A673 (cell line): ENCODE measurements at regions not wholly inside any gene's neighbourhood (a gene's known extent, or its start where the extent isn't known, plus 50 kb on each side); places are given as distances from the start of the nearest gene placed in this dataset.

Source experiments
- BruUV-seq: library from RNA; stranded (reverse); fragments of 400-500 nt; replicated peaks from 2 replicates; lab custom pipeline; 2021; lab: Mats Ljungman, UMichigan
- CTCF ChIA-PET: fragments of 300-600 bp; sonication (Branson Sonifier 250); formaldehyde crosslinking; loops from one replicate; lab custom pipeline; 2022; ENCODE audit warnings: antibody characterized with exemption; lab: Charles Lee
- POLR2A ChIA-PET: fragments of 300-600 bp; sonication (Branson Sonifier 250); formaldehyde crosslinking; loops from one replicate; lab custom pipeline; 2022; ENCODE audit warnings: antibody characterized with exemption; ENCODE audit not compliant: low non-redundant PET; lab: Charles Lee
- DNase-seq: peaks from one replicate; pipeline ENCODE4 v3.0.0-alpha.2; 2015; ENCODE audit warnings: low spot score
- H3K27ac ChIP-seq: fragments of 200-600 bp; sonication (generic); 2 replicates; pipeline ENCODE4 v1.5.1; 2016; ENCODE audit warnings: mixed run types, low read depth, mild to moderate bottlenecking, mixed read lengths, antibody characterized with exemption, low read length; ENCODE audit not compliant: poor library complexity, severe bottlenecking
- H3K27me3 ChIP-seq: fragments of 200-600 bp; sonication (generic); replicated peaks from 2 replicates; pipeline ENCODE4 v1.6.1; 2017; ENCODE audit warnings: mixed run types, low read depth, mild to moderate bottlenecking, mixed read lengths, antibody characterized with exemption, low read length; ENCODE audit not compliant: insufficient read depth, poor library complexity
- H3K36me3 ChIP-seq: fragments of 200-600 bp; sonication (generic); 2 replicates; pipeline ENCODE4 v1.6.1; 2016; ENCODE audit warnings: mixed run types, mild to moderate bottlenecking, mixed read lengths, antibody characterized with exemption, low read length; ENCODE audit not compliant: insufficient read depth, poor library complexity, severe bottlenecking
- H3K4me1 ChIP-seq: fragments of 200-600 bp; sonication (generic); 2 replicates; pipeline ENCODE4 v1.6.1; 2017; ENCODE audit warnings: mixed run types, mild to moderate bottlenecking, mixed read lengths, antibody characterized with exemption, low read length; ENCODE audit not compliant: insufficient read depth, poor library complexity, severe bottlenecking
- H3K4me3 ChIP-seq: fragments of 200-600 bp; sonication (generic); 2 replicates; pipeline ENCODE4 v1.5.1; 2016; ENCODE audit warnings: low read depth, mixed run types, mild to moderate bottlenecking, mixed read lengths, low read length; ENCODE audit not compliant: poor library complexity, severe bottlenecking
- H3K9me3 ChIP-seq: fragments of 200-600 bp; sonication (generic); 2 replicates; pipeline ENCODE4 v1.6.1; 2016; ENCODE audit warnings: mixed run types, low read depth, mild to moderate bottlenecking, mixed read lengths, antibody characterized with exemption, low read length; ENCODE audit not compliant: poor library complexity, severe bottlenecking
- EZH2 ChIP-seq: fragments of 200-600 bp; sonication (generic); IDR thresholded peaks from 2 replicates; pipeline ENCODE4 v1.6.1; 2017; ENCODE audit warnings: borderline replicate concordance, low read depth, mild to moderate bottlenecking, mixed read lengths, antibody characterized with exemption, low read length; ENCODE audit not compliant: poor library complexity, severe bottlenecking
- intact Hi-C: fragments of 100-400 bp; cut with micrococcal nuclease; formaldehyde crosslinking; loops from one replicate; pipeline ENCODE4 v1.10.0; 2022; ENCODE audit not compliant: unreplicated experiment
- TF ChIP-seq, protein P1 (sequence below): fragments of 300-800, 200-600 bp; sonication (generic); conservative IDR thresholded peaks from 2 replicates; pipeline ENCODE4 v1.5.1; 2017; ENCODE audit warnings: low read depth, mild to moderate bottlenecking, antibody characterized with exemption, low read length, moderate library complexity, mixed read lengths

DNA sequence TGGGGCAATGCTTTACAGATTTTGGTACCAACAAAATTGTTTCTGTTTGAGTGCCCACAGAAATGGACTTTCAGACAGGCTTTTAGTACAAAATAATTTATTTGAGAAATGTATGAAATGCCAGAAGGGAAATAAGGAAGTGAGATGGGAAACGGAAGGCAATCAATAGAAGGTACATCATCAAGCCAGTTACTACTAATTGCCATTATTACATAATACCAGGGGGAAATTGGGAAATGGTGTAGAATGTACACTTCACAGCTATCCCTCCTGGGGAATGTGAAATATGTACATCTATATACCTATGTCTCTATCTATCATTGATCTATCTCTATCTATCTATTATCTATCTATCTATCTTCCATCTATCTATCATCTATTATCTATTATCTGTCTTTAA is 264.6 kb upstream of the B3GALT2 start:
- no peaks in the 10 kb centered on the region for H3K9me3 ChIP-seq
- ChIA-PET CTCF (no interaction called here), POLR2A (no interaction called here)
- intact Hi-C loops = no loop called here
- H3K27ac ChIP-seq = no peak overlapping the region
- no peak for DNase-seq
- H3K36me3 ChIP-seq = no peaks in the 10 kb centered on the region
- no peaks in the 10 kb centered on the region for H3K4me1 ChIP-seq
- no peak overlapping the region for H3K4me3 ChIP-seq
- TF ChIP-seq, protein P1, sequence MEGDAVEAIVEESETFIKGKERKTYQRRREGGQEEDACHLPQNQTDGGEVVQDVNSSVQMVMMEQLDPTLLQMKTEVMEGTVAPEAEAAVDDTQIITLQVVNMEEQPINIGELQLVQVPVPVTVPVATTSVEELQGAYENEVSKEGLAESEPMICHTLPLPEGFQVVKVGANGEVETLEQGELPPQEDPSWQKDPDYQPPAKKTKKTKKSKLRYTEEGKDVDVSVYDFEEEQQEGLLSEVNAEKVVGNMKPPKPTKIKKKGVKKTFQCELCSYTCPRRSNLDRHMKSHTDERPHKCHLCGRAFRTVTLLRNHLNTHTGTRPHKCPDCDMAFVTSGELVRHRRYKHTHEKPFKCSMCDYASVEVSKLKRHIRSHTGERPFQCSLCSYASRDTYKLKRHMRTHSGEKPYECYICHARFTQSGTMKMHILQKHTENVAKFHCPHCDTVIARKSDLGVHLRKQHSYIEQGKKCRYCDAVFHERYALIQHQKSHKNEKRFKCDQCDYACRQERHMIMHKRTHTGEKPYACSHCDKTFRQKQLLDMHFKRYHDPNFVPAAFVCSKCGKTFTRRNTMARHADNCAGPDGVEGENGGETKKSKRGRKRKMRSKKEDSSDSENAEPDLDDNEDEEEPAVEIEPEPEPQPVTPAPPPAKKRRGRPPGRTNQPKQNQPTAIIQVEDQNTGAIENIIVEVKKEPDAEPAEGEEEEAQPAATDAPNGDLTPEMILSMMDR = no peak
- TF ChIP-seq EZH2 = no peak
- H3K27me3 ChIP-seq = no peaks in the 10 kb centered on the region
- no TSS peak for BruUV-seq

DNA sequence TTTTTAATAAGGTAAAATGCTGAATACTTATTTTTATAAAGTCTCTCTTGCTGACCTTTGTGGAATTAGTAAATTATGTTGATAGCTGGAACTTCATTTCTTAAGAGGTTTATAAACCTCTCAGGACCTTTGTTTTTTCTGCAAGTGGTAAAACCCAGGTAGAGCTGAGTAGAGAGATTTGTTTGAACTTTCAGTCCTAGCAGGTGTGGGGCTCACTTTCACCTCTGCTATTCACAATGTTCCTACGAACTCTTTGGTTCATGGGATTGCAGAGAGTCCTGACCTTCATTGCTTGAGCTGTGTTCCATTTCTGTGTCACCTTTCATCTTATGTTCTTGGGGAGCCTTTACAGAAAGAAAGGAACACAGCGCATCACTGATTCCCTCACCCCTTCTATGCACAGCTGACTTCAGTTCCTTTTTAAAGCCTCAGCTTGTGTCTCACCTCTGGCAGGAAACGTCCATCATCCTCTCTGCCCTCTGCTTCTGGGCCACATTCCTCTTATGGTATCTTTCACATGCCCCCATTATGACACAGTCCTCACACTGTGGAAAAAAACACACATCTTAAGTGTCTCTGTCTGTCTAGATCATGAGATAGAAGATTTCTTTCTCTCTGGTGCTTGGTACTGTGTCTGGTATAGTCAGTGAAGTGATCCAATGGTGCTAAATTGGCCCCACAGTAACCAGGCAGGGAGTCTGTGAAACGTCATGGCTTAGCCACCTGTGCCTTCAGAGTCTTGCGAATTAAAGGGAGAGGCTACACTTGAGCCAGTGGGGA is 262.5 kb upstream of the B3GALT2 start:
- BruUV-seq = no TSS peak
- Histone ChIP-seq H3K36me3 (no peaks in the 10 kb centered on the region), H3K27ac (no peak overlapping the region), H3K27me3 (no peaks in the 10 kb centered on the region), H3K4me1 (no peaks in the 10 kb centered on the region), H3K9me3 (no peaks in the 10 kb centered on the region), H3K4me3 (no peak overlapping the region)
- CTCF ChIA-PET = no interaction called here
- TF ChIP-seq, protein P1 = no peak
- intact Hi-C loops = no loop called here
- POLR2A ChIA-PET = no interaction called here
- DNase-seq = no peak

DNA sequence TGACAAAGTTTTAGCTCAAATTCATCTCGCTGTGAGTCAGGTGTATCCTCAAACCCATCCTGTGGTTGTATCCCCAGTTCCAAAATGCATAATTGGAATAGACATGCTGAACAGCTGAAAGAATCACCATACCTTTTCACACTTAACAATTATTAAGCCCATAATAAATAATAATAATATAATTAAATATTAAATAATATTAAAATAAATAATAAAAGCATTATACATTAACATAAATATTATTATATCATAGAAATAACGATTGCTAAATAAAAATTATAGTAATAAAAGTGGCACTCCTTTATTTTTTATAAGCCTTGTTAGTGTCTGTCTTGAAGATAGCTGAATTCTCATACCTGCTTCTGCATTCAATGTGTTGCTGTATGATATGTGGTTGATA is 257.5 kb upstream of the B3GALT2 start:
- POLR2A ChIA-PET = no interaction called here
- no TSS peak for BruUV-seq
- CTCF ChIA-PET = no interaction called here
- intact Hi-C loops = no loop called here
- no peaks in the 10 kb centered on the region for H3K27me3 ChIP-seq
- H3K9me3 ChIP-seq = no peaks in the 10 kb centered on the region
- DNase-seq = no peak
- no peaks in the 10 kb centered on the region for H3K4me1 ChIP-seq
- no peak for TF ChIP-seq EZH2
- TF ChIP-seq, protein P1 = no peak
- no peak overlapping the region for H3K27ac ChIP-seq
- H3K4me3 ChIP-seq = no peak overlapping the region
- H3K36me3 ChIP-seq = no peaks in the 10 kb centered on the region
